ENCODE measurements at regions not wholly inside any gene's neighbourhood (a gene's known extent, or its start where the extent isn't known, plus 50 kb on each side); places are given as distances from the start of the nearest gene placed in this dataset.

- no peak for TF ChIP-seq CTCF (conservative IDR thresholded peaks at IDR 0.05)
- no peak overlapping the region for H3K27ac ChIP-seq
These were observed 224.8 kb downstream of the DNAJB9 start for GRCh38 chr7:108794466-108794865.

- no peak for TF ChIP-seq CTCF (conservative IDR thresholded peaks at IDR 0.05)
- H3K27ac ChIP-seq: no peak overlapping the region
These were observed 233.0 kb downstream of the DNAJB9 start for GRCh38 chr7:108802650-108803049.

- peak; percentile 81 for TF ChIP-seq CTCF (conservative IDR thresholded peaks at IDR 0.05)
- H3K27ac ChIP-seq: no peak overlapping the region
These were observed 236.2 kb downstream of the DNAJB9 start for GRCh38 chr7:108805808-108806397.

- no peak for TF ChIP-seq CTCF (conservative IDR thresholded peaks at IDR 0.05)
- H3K27ac ChIP-seq: no peak overlapping the region
These were observed 239.0 kb downstream of the DNAJB9 start for GRCh38 chr7:108808549-108809266.

- TF ChIP-seq CTCF (conservative IDR thresholded peaks at IDR 0.05): no peak
- H3K27ac ChIP-seq: no peak overlapping the region
These were observed 239.7 kb downstream of the DNAJB9 start for GRCh38 chr7:108809356-108809755.

- H3K27ac ChIP-seq: no peak overlapping the region
- TF ChIP-seq CTCF (conservative IDR thresholded peaks at IDR 0.05): no peak
These were observed 241.2 kb downstream of the DNAJB9 start for GRCh38 chr7:108810756-108811385.

GRCh38 chr7:108813251-108814014, 243.8 kb downstream of the DNAJB9 start:
- no peak overlapping the region for H3K27ac ChIP-seq
- no peak for TF ChIP-seq CTCF (conservative IDR thresholded peaks at IDR 0.05)

All from VCaP (cell line).